Tibial nerve (tissue), 4 donors: ENCODE measurements at regions not wholly inside any gene's neighbourhood (a gene's known extent, or its start where the extent isn't known, plus 50 kb on each side); places are given as distances from the start of the nearest gene placed in this dataset.

Source experiments
- DNase-seq, 2 donors: peaks; one replicate each; pipeline ENCODE4 v3.0.0-alpha.2; 2019; ENCODE audit warnings: low spot score in 2 of 2
- H3K27ac ChIP-seq, 4 donors: fragments of 200-600 bp; sonication (generic) in 3 of 4; one replicate each; pipeline ENCODE4 v1.5.1; 2017 to 2019; ENCODE audit warnings: mild to moderate bottlenecking in 1 of 4
- H3K27me3 ChIP-seq, 2 donors: fragments of 200-600 bp; sonication (generic) in 1 of 2; one replicate each; pipeline versions ENCODE4 v1.5.1 to v1.6.0; 2017 to 2019
- H3K36me3 ChIP-seq, 3 donors: fragments of 200-600 bp; sonication (generic); one replicate each; pipeline ENCODE4 v1.5.1; 2018 to 2019
- H3K4me1 ChIP-seq, 4 donors: fragments of 200-600 bp; sonication (generic) in 3 of 4; one replicate each; pipeline ENCODE4 v1.5.1; 2017 to 2019
- H3K4me3 ChIP-seq, 4 donors: fragments of 200-600 bp; sonication (generic) in 3 of 4; one replicate each; pipeline ENCODE4 v1.5.1; 2017 to 2019; ENCODE audit warnings: mild to moderate bottlenecking in 1 of 4, moderate library complexity in 1 of 4
- H3K9me3 ChIP-seq, 4 donors: fragments of 200-600 bp; sonication (generic) in 3 of 4; one replicate each; pipeline ENCODE4 v1.5.1; 2017 to 2019
- EP300 ChIP-seq, 2 donors: sonication (generic); formaldehyde crosslinking; IDR thresholded peaks; one replicate each; pipeline ENCODE4 v1.6.1; 2017; ENCODE audit warnings: antibody characterized with exemption in 2 of 2, mild to moderate bottlenecking in 1 of 2
- POLR2A ChIP-seq, 2 donors: fragments of 450-650 bp; IDR thresholded peaks; one replicate each; pipeline ENCODE4 v1.6.1; 2017; ENCODE audit warnings: antibody characterized with exemption in 2 of 2, mild to moderate bottlenecking in 2 of 2, moderate library complexity in 2 of 2
- WGBS, 2 donors: methylation state at CpG; one replicate each; pipeline ENCODE4 v1.1.5; 2018; 5-methylcytosine and 5-hydroxymethylcytosine counted together
- TF ChIP-seq, protein P1 (sequence below), 5 experiments: fragments of 200-600 bp in 3 of 5; fragments of 450-650 bp in 2 of 5; sonication (generic) in 3 of 5; IDR thresholded peaks; one replicate each; pipeline ENCODE4 v1.5.1; 2016 to 2019; ENCODE audit warnings: antibody characterized with exemption in 5 of 5, mild to moderate bottlenecking in 3 of 5, moderate library complexity in 2 of 5

DNA sequence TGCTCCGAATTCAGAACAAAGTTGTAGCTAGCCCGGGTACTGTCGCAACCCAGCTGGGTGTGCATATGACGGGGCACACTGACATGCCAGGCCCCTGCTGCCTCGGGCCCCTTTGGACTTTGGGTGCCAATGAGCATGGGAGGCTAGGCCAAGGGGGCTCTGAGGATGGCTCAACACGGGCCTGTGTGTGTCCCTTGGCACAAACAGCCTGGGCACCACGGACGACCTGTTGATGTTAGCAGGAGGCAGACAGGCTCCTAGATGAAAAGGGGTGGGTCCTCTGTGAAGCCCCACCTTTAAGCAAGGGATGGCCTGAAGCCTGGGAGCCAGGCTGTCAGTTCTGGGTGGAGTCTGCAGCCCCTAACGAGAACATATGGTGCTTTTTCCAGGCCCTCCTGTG, 1688.2 kb downstream of the EFNA5 start:
- 87 to 90% methylated on average over 5 to 7 of the region's 9 CpGs for WGBS, 2 donors
- Histone ChIP-seq H3K36me3 (no peaks in the 10 kb centered on the region), H3K27ac (no peak overlapping the region), H3K9me3 (no peaks in the 10 kb centered on the region), H3K27me3 (no peaks in the 10 kb centered on the region), H3K4me1 (peaks cover 0 to 4% (median 0%) of the 10 kb centered on the region in 4 donors), H3K4me3 (no peak overlapping the region)
- no peak for TF ChIP-seq POLR2A (IDR thresholded peaks at IDR 0.05)
- TF ChIP-seq, protein P1, sequence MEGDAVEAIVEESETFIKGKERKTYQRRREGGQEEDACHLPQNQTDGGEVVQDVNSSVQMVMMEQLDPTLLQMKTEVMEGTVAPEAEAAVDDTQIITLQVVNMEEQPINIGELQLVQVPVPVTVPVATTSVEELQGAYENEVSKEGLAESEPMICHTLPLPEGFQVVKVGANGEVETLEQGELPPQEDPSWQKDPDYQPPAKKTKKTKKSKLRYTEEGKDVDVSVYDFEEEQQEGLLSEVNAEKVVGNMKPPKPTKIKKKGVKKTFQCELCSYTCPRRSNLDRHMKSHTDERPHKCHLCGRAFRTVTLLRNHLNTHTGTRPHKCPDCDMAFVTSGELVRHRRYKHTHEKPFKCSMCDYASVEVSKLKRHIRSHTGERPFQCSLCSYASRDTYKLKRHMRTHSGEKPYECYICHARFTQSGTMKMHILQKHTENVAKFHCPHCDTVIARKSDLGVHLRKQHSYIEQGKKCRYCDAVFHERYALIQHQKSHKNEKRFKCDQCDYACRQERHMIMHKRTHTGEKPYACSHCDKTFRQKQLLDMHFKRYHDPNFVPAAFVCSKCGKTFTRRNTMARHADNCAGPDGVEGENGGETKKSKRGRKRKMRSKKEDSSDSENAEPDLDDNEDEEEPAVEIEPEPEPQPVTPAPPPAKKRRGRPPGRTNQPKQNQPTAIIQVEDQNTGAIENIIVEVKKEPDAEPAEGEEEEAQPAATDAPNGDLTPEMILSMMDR (IDR thresholded peaks at IDR 0.05): no peak
- TF ChIP-seq EP300 (IDR thresholded peaks at IDR 0.05): no peak
- no peak for DNase-seq

DNA sequence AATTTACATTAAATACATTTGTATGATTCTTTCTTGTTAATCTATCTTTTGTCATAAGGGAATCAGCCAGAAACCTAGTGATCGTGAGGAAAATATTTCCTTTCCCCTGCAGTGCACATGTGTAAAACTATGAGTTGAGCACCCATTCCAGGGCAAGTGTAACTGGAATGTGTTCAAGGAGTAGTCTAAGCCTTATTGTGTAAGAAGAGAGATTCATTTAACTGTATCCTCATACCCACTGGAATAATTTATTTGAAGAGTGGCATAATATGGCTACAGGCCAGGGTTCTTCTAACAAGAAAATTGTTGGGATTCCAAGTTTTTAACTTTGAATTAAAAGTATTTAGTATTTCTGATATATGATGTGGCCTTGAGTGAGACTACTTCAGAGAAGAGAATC, 1692.7 kb downstream of the EFNA5 start:
- H3K4me1 ChIP-seq: peaks cover 0 to 4% (median 0%) of the 10 kb centered on the region in 4 donors
- DNase-seq: no peak
- H3K27ac ChIP-seq: no peak overlapping the region
- H3K36me3 ChIP-seq: no peaks in the 10 kb centered on the region
- TF ChIP-seq POLR2A (IDR thresholded peaks at IDR 0.05) (no peak), EP300 (IDR thresholded peaks at IDR 0.05) (no peak)
- TF ChIP-seq, protein P1 (IDR thresholded peaks at IDR 0.05): no peak
- H3K27me3 ChIP-seq: no peaks in the 10 kb centered on the region
- WGBS, 2 donors: 40% methylated on average over 1 of the region's 1 CpG
- no peak overlapping the region for H3K4me3 ChIP-seq
- no peaks in the 10 kb centered on the region for H3K9me3 ChIP-seq

DNA sequence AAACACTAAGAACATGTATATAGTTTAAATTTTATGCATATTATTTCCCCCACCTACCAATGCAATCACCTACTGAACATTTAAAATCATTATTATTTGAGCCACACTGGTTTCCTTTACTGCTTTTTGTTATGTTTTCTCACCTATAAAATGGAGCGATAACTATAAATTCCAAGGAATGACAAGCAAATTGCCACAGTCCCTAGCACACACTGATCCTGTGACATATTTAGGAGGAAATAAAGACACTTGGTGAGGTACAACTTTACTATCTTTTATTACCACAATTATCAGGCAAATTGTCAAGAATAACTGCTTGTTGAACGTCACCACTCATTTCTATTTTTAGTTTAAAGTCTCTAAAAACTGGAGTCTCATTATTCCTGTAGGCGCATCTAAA, 1693.6 kb downstream of the EFNA5 start:
- no peaks in the 10 kb centered on the region for H3K27me3 ChIP-seq
- no peak for DNase-seq
- WGBS, 2 donors: 69 to 71% methylated on average over 3 of the region's 3 CpGs
- no peaks in the 10 kb centered on the region for H3K9me3 ChIP-seq
- no peaks in the 10 kb centered on the region for H3K36me3 ChIP-seq
- no peak for TF ChIP-seq EP300 (IDR thresholded peaks at IDR 0.05)
- TF ChIP-seq, protein P1 (IDR thresholded peaks at IDR 0.05): no peak
- no peak for TF ChIP-seq POLR2A (IDR thresholded peaks at IDR 0.05)
- H3K4me1 ChIP-seq: peaks cover 0 to 4% (median 0%) of the 10 kb centered on the region in 4 donors
- H3K27ac ChIP-seq: no peak overlapping the region
- H3K4me3 ChIP-seq: no peak overlapping the region

DNA sequence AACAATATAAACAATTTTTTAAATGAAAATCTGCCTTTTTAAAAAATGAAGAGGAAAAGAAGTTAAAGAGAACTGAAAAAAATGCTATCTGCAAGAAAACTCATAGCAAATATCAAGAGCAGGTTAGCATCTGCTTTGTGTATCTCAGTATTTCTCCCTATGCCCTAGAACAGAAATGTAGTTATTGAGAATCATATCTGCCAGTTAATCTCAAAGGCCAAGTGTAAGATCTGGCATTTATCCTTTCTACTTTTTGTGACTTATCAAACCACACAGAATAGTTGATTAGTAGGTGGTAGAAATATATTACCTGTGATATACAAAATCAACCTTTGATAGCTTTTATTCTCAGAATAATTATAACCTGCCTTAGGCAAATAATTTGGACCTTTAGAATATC, 1699.8 kb downstream of the EFNA5 start:
- no peaks in the 10 kb centered on the region for H3K9me3 ChIP-seq
- no peak for DNase-seq
- H3K4me3 ChIP-seq: no peak overlapping the region
- no peak for TF ChIP-seq EP300 (IDR thresholded peaks at IDR 0.05)
- no peak for TF ChIP-seq POLR2A (IDR thresholded peaks at IDR 0.05)
- TF ChIP-seq, protein P1 (IDR thresholded peaks at IDR 0.05): no peak
- H3K27me3 ChIP-seq: no peaks in the 10 kb centered on the region
- no peak overlapping the region for H3K27ac ChIP-seq
- H3K36me3 ChIP-seq: no peaks in the 10 kb centered on the region
- H3K4me1 ChIP-seq: no peaks in the 10 kb centered on the region

DNA sequence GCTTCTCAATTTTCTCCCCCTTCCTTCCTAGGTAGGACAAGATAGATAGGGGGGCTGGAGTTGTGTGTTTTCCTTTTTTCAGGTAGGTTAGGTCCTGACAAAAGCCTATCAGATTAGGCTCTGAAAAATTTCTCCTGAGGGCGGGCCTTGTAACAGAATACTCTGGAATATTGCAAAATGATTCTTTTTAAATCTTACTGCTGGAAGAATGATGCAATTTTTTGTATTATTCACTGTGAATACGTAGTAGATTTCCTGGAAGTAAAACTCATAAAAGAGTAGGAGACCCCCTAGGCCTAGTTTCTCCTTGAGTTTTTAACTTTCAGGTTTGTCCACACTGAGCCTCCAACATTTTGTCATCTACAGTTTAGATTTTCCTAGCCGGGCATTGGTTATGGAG, 1701.8 kb downstream of the EFNA5 start:
- TF ChIP-seq, protein P1 (IDR thresholded peaks at IDR 0.05): no peak
- TF ChIP-seq EP300 (IDR thresholded peaks at IDR 0.05) (no peak), POLR2A (IDR thresholded peaks at IDR 0.05) (no peak)
- no peaks in the 10 kb centered on the region for H3K4me1 ChIP-seq
- no peaks in the 10 kb centered on the region for H3K27me3 ChIP-seq
- no peaks in the 10 kb centered on the region for H3K36me3 ChIP-seq
- H3K9me3 ChIP-seq: no peaks in the 10 kb centered on the region
- no peak for DNase-seq
- H3K27ac ChIP-seq: no peak overlapping the region
- H3K4me3 ChIP-seq: no peak overlapping the region
- 88 to 89% methylated on average over 3 of the region's 3 CpGs for WGBS, 2 donors
